HepG2 (cell line): ENCODE measurements at regions not wholly inside any gene's neighbourhood (a gene's known extent, or its start where the extent isn't known, plus 50 kb on each side); places are given as distances from the start of the nearest gene placed in this dataset.

ENCODE experiments used
- ATAC-seq: fragments of 200-7000 bp; cut with Tn5 transposase; 3 replicates; pipeline ENCODE4 v1.9.1; 2020; ENCODE audit warnings: mild to moderate bottlenecking, moderate library complexity
- BruUV-seq: library from RNA; stranded (reverse); fragments of 400-500 nt; replicated peaks from 2 replicates; lab custom pipeline; 2021; lab: Mats Ljungman, UMichigan
- CTCF ChIA-PET: fragments of 300-600 bp; formaldehyde crosslinking; extraction: SDS; loops from one replicate; lab custom pipeline; 2021; ENCODE audit warnings: low total read pairs, inconsistent platforms, low intra/inter-chr PET ratio; lab: Yijun Ruan, JAX
- POLR2A ChIA-PET: fragments of 350-600 bp; sonication (Branson Sonifier 250); formaldehyde crosslinking; loops from one replicate; lab custom pipeline; 2020; ENCODE audit warnings: antibody characterized with exemption, inconsistent platforms; lab: Yijun Ruan, JAX
- DNase-seq: peaks from one replicate; pipeline ENCODE4 v3.0.0-alpha.2; 2015; ENCODE audit warnings: low spot score
- FAIRE-seq: peaks from 3 replicates; lab custom pipeline; 2011; peaks lifted over from hg19 to GRCh38; lab: Jason Lieb, UNC
- H2AFZ ChIP-seq: one replicate; pipeline ENCODE4 v1.6.1; 2011; ENCODE audit warnings: low read length, inconsistent platforms
- H3K27ac ChIP-seq: fragments of 300-600 bp; 3 replicates; pipeline ENCODE4 v1.8.0; 2011; ENCODE audit warnings: mixed run types, mild to moderate bottlenecking, mixed read lengths, low read length, inconsistent platforms; ENCODE audit not compliant: insufficient read depth; ENCODE audit errors: extremely low read length
- H3K27me3 ChIP-seq, 2 experiments: fragments of 200-600 bp in 1 of 2; 2 replicates in 1 of 2; 3 replicates in 1 of 2; pipeline versions ENCODE4 v1.6.0 to v1.8.0; 2011; ENCODE audit warnings: low read length in 2 of 2, mild to moderate bottlenecking in 2 of 2, moderate library complexity in 2 of 2, inconsistent platforms in 1 of 2; ENCODE audit not compliant: insufficient read depth in 2 of 2, control insufficient read depth in 1 of 2
- H3K36me3 ChIP-seq, 2 experiments: fragments of 200-600 bp in 1 of 2; replicated peaks in 1 of 2; 2 replicates in 1 of 2; 3 replicates in 1 of 2; pipeline versions ENCODE4 v1.5.1 to v1.8.0; 2011; ENCODE audit warnings: low read length in 2 of 2, inconsistent platforms in 1 of 2; ENCODE audit not compliant: insufficient read depth in 2 of 2, control insufficient read depth in 1 of 2
- H3K4me1 ChIP-seq: 2 replicates; pipeline ENCODE4 v1.5.1; 2012; ENCODE audit warnings: low read length, inconsistent platforms; ENCODE audit not compliant: insufficient read depth
- H3K4me2 ChIP-seq: 2 replicates; pipeline ENCODE4 v1.6.0; 2011; ENCODE audit warnings: low read depth, low read length, inconsistent platforms
- H3K4me3 ChIP-seq, 3 experiments: fragments of 200-600 bp in 1 of 3; sonication (generic), shearing (Covaris generic) in 1 of 3; replicated peaks in 1 of 3; 2 replicates each; pipeline ENCODE4 v1.5.1; 2011 to 2016; ENCODE audit warnings: low read length in 3 of 3, inconsistent platforms in 2 of 3, low read depth in 2 of 3, mild to moderate bottlenecking in 2 of 3, control low read depth in 1 of 3, mixed read lengths in 1 of 3; ENCODE audit not compliant: insufficient read depth in 1 of 3
- H3K79me2 ChIP-seq: one replicate; pipeline ENCODE4 v1.6.1; 2011; ENCODE audit warnings: low read length, inconsistent platforms; ENCODE audit not compliant: insufficient read depth
- H3K9ac ChIP-seq: 2 replicates; pipeline ENCODE4 v1.6.0; 2011; ENCODE audit warnings: mild to moderate bottlenecking, low read depth, low read length, inconsistent platforms; ENCODE audit not compliant: insufficient read depth
- H3K9me3 ChIP-seq: 2 replicates; pipeline ENCODE4 v1.5.1; 2012; ENCODE audit warnings: mild to moderate bottlenecking, low read length
- H4K20me1 ChIP-seq: 2 replicates; pipeline ENCODE4 v1.6.0; 2011; ENCODE audit warnings: inconsistent platforms, mild to moderate bottlenecking, low read length, moderate library complexity; ENCODE audit not compliant: insufficient read depth
- ARNT2 ChIP-seq: sonication (generic); formaldehyde crosslinking; IDR thresholded peaks from 2 replicates; pipeline ENCODE4 v1.8.0; 2022; ENCODE audit warnings: mild to moderate bottlenecking, low read depth, missing genetic modification reagents, moderate library complexity
- KLF15 ChIP-seq: sonication (generic); formaldehyde crosslinking; IDR thresholded peaks from 2 replicates; pipeline ENCODE4 v1.8.1; 2023; ENCODE audit warnings: borderline replicate concordance, mild to moderate bottlenecking, inconsistent platforms, missing genetic modification reagents, mixed read lengths
- NCOA2 ChIP-seq: sonication (generic); formaldehyde crosslinking; IDR thresholded peaks from 2 replicates; pipeline ENCODE4 v1.8.0; 2022; ENCODE audit warnings: inconsistent platforms
- NR2F1 ChIP-seq, 2 experiments: fragments of 450-650 bp in 1 of 2; formaldehyde crosslinking in 1 of 2; IDR thresholded peaks; 2 replicates each; pipeline versions ENCODE4 v1.5.0 to v1.6.1; 2016 to 2020; ENCODE audit warnings: mild to moderate bottlenecking in 1 of 2, missing compliant biosample characterization in 1 of 2, missing genetic modification reagents in 1 of 2, moderate library complexity in 1 of 2
- PITX1 ChIP-seq: sonication (generic); formaldehyde crosslinking; IDR thresholded peaks from 2 replicates; pipeline ENCODE4 v1.5.1; 2020; ENCODE audit warnings: mild to moderate bottlenecking, missing genetic modification reagents
- PTBP1 ChIP-seq: fragments of 200-400 bp; formaldehyde crosslinking; IDR thresholded peaks from 2 replicates; pipeline ENCODE4 v1.6.1; 2018; ENCODE audit warnings: low read length, low read depth; ENCODE audit not compliant: poor library complexity, severe bottlenecking
- SP5 ChIP-seq: IDR thresholded peaks from 2 replicates; pipeline ENCODE4 v1.6.1; 2016; ENCODE audit warnings: low read depth, borderline replicate concordance
- SRSF1 ChIP-seq: fragments of 200-400 bp; formaldehyde crosslinking; optimal IDR thresholded peaks from 2 replicates; pipeline ENCODE3; 2017; ENCODE audit warnings: mild to moderate bottlenecking, low read depth, low read length, moderate library complexity
- ZBTB20 ChIP-seq: sonication (generic); formaldehyde crosslinking; IDR thresholded peaks from 2 replicates; pipeline ENCODE4 v1.8.1; 2023; ENCODE audit warnings: missing genetic modification reagents, low read depth, mild to moderate bottlenecking, borderline replicate concordance
- ZMYM4 ChIP-seq: sonication (generic); formaldehyde crosslinking; IDR thresholded peaks from 2 replicates; pipeline ENCODE4 v1.8.1; 2023; ENCODE audit warnings: mild to moderate bottlenecking, missing genetic modification reagents
- ZNF354B ChIP-seq: sonication (generic); formaldehyde crosslinking; IDR thresholded peaks from 2 replicates; pipeline ENCODE4 v1.8.0; 2022; ENCODE audit warnings: mild to moderate bottlenecking, missing genetic modification reagents
- ZNF382 ChIP-seq: sonication (generic); formaldehyde crosslinking; IDR thresholded peaks from 2 replicates; pipeline ENCODE4 v1.5.0; 2020; ENCODE audit warnings: missing genetic modification reagents, mild to moderate bottlenecking, borderline replicate concordance
- ZNF501 ChIP-seq: sonication (generic); formaldehyde crosslinking; IDR thresholded peaks from 2 replicates; pipeline ENCODE4 v1.5.1; 2020; ENCODE audit warnings: mild to moderate bottlenecking, moderate library complexity, missing genetic modification reagents
- ZNF530 ChIP-seq: sonication (generic); formaldehyde crosslinking; IDR thresholded peaks from 2 replicates; pipeline ENCODE4 v1.5.0; 2020; ENCODE audit warnings: low read depth, mild to moderate bottlenecking, missing genetic modification reagents
- ZSCAN29 ChIP-seq: sonication (generic); formaldehyde crosslinking; conservative IDR thresholded peaks from 2 replicates; pipeline ENCODE4 v1.4.0; 2020; ENCODE audit warnings: mild to moderate bottlenecking, missing genetic modification reagents
- ZUFSP ChIP-seq: sonication (generic); formaldehyde crosslinking; IDR thresholded peaks from 2 replicates; pipeline ENCODE4 v1.9.0; 2021; ENCODE audit warnings: missing genetic modification reagents, mild to moderate bottlenecking, borderline replicate concordance
- WGBS: methylation state at CpG from one replicate; pipeline ENCODE4 v1.1.6; 2017; ENCODE audit warnings: low lambda C conversion rate; 5-methylcytosine and 5-hydroxymethylcytosine counted together
- in situ Hi-C: cut with HindIII; loops from 2 replicates; pipeline ENCODE4 v1.10.0; 2017; ENCODE audit warnings: low pct_unique_long_range_greater_than_20kb; ENCODE audit not compliant: extremely low pct_ligation_motif_present
- intact Hi-C: fragments of 100-400 bp; cut with micrococcal nuclease; formaldehyde crosslinking; loops from one replicate; pipeline ENCODE4 v1.10.0; 2022; ENCODE audit not compliant: unreplicated experiment
- TF ChIP-seq, protein P1 (sequence below), 2 experiments: sonication (generic) in 1 of 2; formaldehyde crosslinking in 1 of 2; IDR thresholded peaks; 2 replicates each; pipeline versions ENCODE4 v1.5.1 to v1.6.1; 2011 to 2020; ENCODE audit warnings: borderline replicate concordance in 1 of 2, low read depth in 1 of 2, low read length in 1 of 2, mild to moderate bottlenecking in 1 of 2, missing genetic modification reagents in 1 of 2, moderate library complexity in 1 of 2
- TF ChIP-seq, protein P2 (sequence below), 2 experiments: fragments of 450-650 bp in 1 of 2; sonication (generic) in 1 of 2; formaldehyde crosslinking; IDR thresholded peaks; 2 replicates each; pipeline versions ENCODE4 v1.5.0 to v1.8.0; 2020 to 2022; ENCODE audit warnings: mild to moderate bottlenecking in 1 of 2, missing genetic modification reagents in 1 of 2
- TF ChIP-seq, protein P3 (sequence below): sonication (generic); formaldehyde crosslinking; conservative IDR thresholded peaks from 2 replicates; pipeline ENCODE4 v1.4.0; 2020; ENCODE audit warnings: missing genetic modification reagents

DNA sequence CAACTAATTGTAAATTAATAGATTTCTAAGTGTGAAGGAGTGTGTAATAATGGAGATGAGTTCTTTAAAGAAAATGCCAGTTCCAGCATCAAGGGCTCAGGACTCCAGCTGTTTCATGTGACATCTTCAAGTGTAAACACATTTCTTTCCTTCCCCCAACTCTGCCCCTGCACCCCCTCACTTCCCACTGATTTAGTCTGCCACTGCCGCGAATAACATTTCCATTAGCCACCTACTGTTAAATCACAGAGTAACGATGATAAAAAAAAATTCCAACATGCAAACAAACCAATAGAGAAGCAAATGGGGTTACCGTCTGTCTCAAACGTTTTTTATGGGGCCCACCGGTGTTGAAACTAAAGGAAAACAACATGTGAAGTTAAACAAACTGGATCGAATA, 414.3 kb downstream of the SAMD5 start:
- POLR2A ChIA-PET = no interaction called here
- no peak for ATAC-seq
- TF ChIP-seq ZBTB20 (CRISPR knock-in tag) (no peak), NCOA2 (CRISPR knock-in tag) (no peak), ZSCAN29 (CRISPR knock-in tag) (no peak), PTBP1 (no peak), ZMYM4 (CRISPR knock-in tag) (no peak), ARNT2 (CRISPR knock-in tag) (no peak), ZNF501 (CRISPR knock-in tag) (no peak), KLF15 (CRISPR knock-in tag) (no peak), ZNF382 (CRISPR knock-in tag) (no peak), SRSF1 (no peak), ZUFSP (CRISPR knock-in tag) (no peak), PITX1 (CRISPR knock-in tag) (no peak), NR2F1 (CRISPR knock-in tag; IDR thresholded peaks at IDR 0.05) (no peak), ZNF530 (CRISPR knock-in tag) (no peak), ZNF354B (CRISPR knock-in tag) (no peak), SP5 (no peak)
- TF ChIP-seq, protein P1, sequence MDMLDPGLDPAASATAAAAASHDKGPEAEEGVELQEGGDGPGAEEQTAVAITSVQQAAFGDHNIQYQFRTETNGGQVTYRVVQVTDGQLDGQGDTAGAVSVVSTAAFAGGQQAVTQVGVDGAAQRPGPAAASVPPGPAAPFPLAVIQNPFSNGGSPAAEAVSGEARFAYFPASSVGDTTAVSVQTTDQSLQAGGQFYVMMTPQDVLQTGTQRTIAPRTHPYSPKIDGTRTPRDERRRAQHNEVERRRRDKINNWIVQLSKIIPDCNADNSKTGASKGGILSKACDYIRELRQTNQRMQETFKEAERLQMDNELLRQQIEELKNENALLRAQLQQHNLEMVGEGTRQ (IDR thresholded peaks at IDR 0.05; ENCODE audit: low read depth, low read length) = no peak
- TF ChIP-seq, protein P1 (CRISPR knock-in tag; IDR thresholded peaks at IDR 0.05; ENCODE audit: borderline replicate concordance) = no peak
- TF ChIP-seq, protein P2, sequence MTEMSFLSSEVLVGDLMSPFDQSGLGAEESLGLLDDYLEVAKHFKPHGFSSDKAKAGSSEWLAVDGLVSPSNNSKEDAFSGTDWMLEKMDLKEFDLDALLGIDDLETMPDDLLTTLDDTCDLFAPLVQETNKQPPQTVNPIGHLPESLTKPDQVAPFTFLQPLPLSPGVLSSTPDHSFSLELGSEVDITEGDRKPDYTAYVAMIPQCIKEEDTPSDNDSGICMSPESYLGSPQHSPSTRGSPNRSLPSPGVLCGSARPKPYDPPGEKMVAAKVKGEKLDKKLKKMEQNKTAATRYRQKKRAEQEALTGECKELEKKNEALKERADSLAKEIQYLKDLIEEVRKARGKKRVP (CRISPR knock-in tag; IDR thresholded peaks at IDR 0.05) = no peak
- TF ChIP-seq, protein P3, sequence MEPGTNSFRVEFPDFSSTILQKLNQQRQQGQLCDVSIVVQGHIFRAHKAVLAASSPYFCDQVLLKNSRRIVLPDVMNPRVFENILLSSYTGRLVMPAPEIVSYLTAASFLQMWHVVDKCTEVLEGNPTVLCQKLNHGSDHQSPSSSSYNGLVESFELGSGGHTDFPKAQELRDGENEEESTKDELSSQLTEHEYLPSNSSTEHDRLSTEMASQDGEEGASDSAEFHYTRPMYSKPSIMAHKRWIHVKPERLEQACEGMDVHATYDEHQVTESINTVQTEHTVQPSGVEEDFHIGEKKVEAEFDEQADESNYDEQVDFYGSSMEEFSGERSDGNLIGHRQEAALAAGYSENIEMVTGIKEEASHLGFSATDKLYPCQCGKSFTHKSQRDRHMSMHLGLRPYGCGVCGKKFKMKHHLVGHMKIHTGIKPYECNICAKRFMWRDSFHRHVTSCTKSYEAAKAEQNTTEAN (CRISPR knock-in tag) = no peak
- H3K27ac ChIP-seq = no peak overlapping the region
- no peaks in the 10 kb centered on the region for H3K36me3 ChIP-seq
- CTCF ChIA-PET = no interaction called here
- H4K20me1 ChIP-seq = no peaks in the 10 kb centered on the region
- peaks cover 8% of the 10 kb centered on the region for H3K9me3 ChIP-seq
- FAIRE-seq = no peak
- DNase-seq = no peak
- 32% methylated on average over 7 of the region's 7 CpGs for WGBS
- H3K4me2 ChIP-seq = no peak overlapping the region
- no peak overlapping the region for H3K4me3 ChIP-seq
- BruUV-seq = no TSS peak
- H3K4me1 ChIP-seq = no peaks in the 10 kb centered on the region
- no peak overlapping the region for H2AFZ ChIP-seq
- H3K9ac ChIP-seq = no peak overlapping the region
- in situ Hi-C loops (no loop called here), intact Hi-C loops (no loop called here)
- H3K79me2 ChIP-seq = no peaks in the 10 kb centered on the region
- no peaks in the 10 kb centered on the region for H3K27me3 ChIP-seq
